H9 (cell line): ENCODE measurements at regions not wholly inside any gene's neighbourhood (a gene's known extent, or its start where the extent isn't known, plus 50 kb on each side); places are given as distances from the start of the nearest gene placed in this dataset.
A peak's percentile ranks its signal among the peaks of the same experiment; 100 is the strongest.

ENCODE experiments used
- DNase-seq: peaks from one replicate; pipeline ENCODE4 v3.0.0-alpha.2; 2017
- H2AFZ ChIP-seq: one replicate; pipeline ENCODE4 v1.6.1; 2013; ENCODE audit warnings: mild to moderate bottlenecking, low read length, control low read depth, moderate library complexity
- H2AK5ac ChIP-seq: 2 replicates; pipeline ENCODE4 v1.6.1; 2013; ENCODE audit warnings: low read length, control low read depth, mixed read lengths; ENCODE audit not compliant: insufficient read length
- H2BK120ac ChIP-seq: one replicate; pipeline ENCODE4 v1.6.1; 2013; ENCODE audit warnings: low read depth, mild to moderate bottlenecking, low read length, control low read depth, inconsistent platforms; ENCODE audit not compliant: poor library complexity, severe bottlenecking
- H2BK12ac ChIP-seq: 2 replicates; pipeline ENCODE4 v1.6.1; 2013; ENCODE audit warnings: low read length, control low read depth, mixed read lengths, low read depth; ENCODE audit not compliant: insufficient read length
- H2BK15ac ChIP-seq: 2 replicates; pipeline ENCODE4 v1.6.1; 2013; ENCODE audit warnings: low read depth, low read length, control low read depth
- H2BK20ac ChIP-seq: one replicate; pipeline ENCODE4 v1.6.1; 2013; ENCODE audit warnings: low read depth, mild to moderate bottlenecking, low read length, control low read depth, inconsistent platforms; ENCODE audit not compliant: poor library complexity, severe bottlenecking
- H2BK5ac ChIP-seq: 2 replicates; pipeline ENCODE4 v1.6.1; 2013; ENCODE audit warnings: low read length, control low read depth, mixed read lengths; ENCODE audit not compliant: insufficient read length
- H3K14ac ChIP-seq: 2 replicates; pipeline ENCODE4 v1.6.1; 2013; ENCODE audit warnings: low read length, control low read depth; ENCODE audit not compliant: insufficient read depth
- H3K18ac ChIP-seq: 2 replicates; pipeline ENCODE4 v1.6.1; 2013; ENCODE audit warnings: low read depth, mild to moderate bottlenecking, mixed read lengths, low read length, control low read depth; ENCODE audit not compliant: insufficient read length
- H3K23ac ChIP-seq: 2 replicates; pipeline ENCODE4 v1.6.1; 2013; ENCODE audit warnings: low read length, control low read depth, mixed read lengths, low read depth; ENCODE audit not compliant: insufficient read length
- H3K23me2 ChIP-seq: 2 replicates; pipeline ENCODE4 v1.6.1; 2013; ENCODE audit warnings: low read depth, mild to moderate bottlenecking, mixed read lengths, low read length, control low read depth; ENCODE audit not compliant: insufficient read length, poor library complexity, severe bottlenecking
- H3K27ac ChIP-seq: 2 replicates; pipeline ENCODE4 v1.5.1; 2013; ENCODE audit warnings: low read length, control low read depth, mixed read lengths, low read depth; ENCODE audit not compliant: insufficient read length
- H3K27me3 ChIP-seq: 2 replicates; pipeline ENCODE4 v1.6.1; 2013; ENCODE audit warnings: low read length, control low read depth, inconsistent platforms; ENCODE audit not compliant: insufficient read depth
- H3K4ac ChIP-seq: 2 replicates; pipeline ENCODE4 v1.6.1; 2013; ENCODE audit warnings: low read depth, mild to moderate bottlenecking, control low read depth, inconsistent platforms, low read length, moderate library complexity
- H3K4me1 ChIP-seq: 2 replicates; pipeline ENCODE4 v1.6.1; 2013; ENCODE audit warnings: low read length, control low read depth, inconsistent platforms; ENCODE audit not compliant: insufficient read depth
- H3K4me2 ChIP-seq: 2 replicates; pipeline ENCODE4 v1.6.1; 2013; ENCODE audit warnings: low read length, control low read depth, mixed read lengths; ENCODE audit not compliant: insufficient read length, insufficient read depth
- H3K56ac ChIP-seq: 2 replicates; pipeline ENCODE4 v1.6.1; 2013; ENCODE audit warnings: low read depth, mild to moderate bottlenecking, mixed read lengths, low read length, control low read depth; ENCODE audit not compliant: insufficient read length
- H3K79me1 ChIP-seq: 2 replicates; pipeline ENCODE4 v1.6.1; 2013; ENCODE audit warnings: low read depth, mild to moderate bottlenecking, moderate library complexity, low read length, control low read depth, inconsistent platforms; ENCODE audit not compliant: insufficient read depth, poor library complexity, severe bottlenecking
- H3K79me2 ChIP-seq: 2 replicates; pipeline ENCODE4 v1.6.1; 2013; ENCODE audit warnings: low read length, control low read depth, inconsistent platforms; ENCODE audit not compliant: insufficient read depth
- H3K9ac ChIP-seq: 2 replicates; pipeline ENCODE4 v1.6.1; 2013; ENCODE audit warnings: low read length, control low read depth, mixed read lengths; ENCODE audit not compliant: insufficient read length; ENCODE audit errors: extremely low read depth
- H3K9me3 ChIP-seq: one replicate; pipeline ENCODE4 v1.6.1; 2013; ENCODE audit warnings: low read depth, low read length, inconsistent platforms; ENCODE audit not compliant: control insufficient read depth
- H3T11ph ChIP-seq: one replicate; pipeline ENCODE4 v1.6.1; 2013; ENCODE audit warnings: mild to moderate bottlenecking, low read length, control low read depth, inconsistent platforms
- H4K20me1 ChIP-seq: one replicate; pipeline ENCODE4 v1.6.1; 2013; ENCODE audit not compliant: control insufficient read depth, insufficient read length, insufficient read depth
- H4K5ac ChIP-seq: 2 replicates; pipeline ENCODE4 v1.6.1; 2013; ENCODE audit warnings: low read depth, mild to moderate bottlenecking, mixed read lengths, low read length, control low read depth; ENCODE audit not compliant: insufficient read length
- H4K8ac ChIP-seq: replicated peaks from 2 replicates; pipeline ENCODE4 v1.6.1; 2013; ENCODE audit warnings: low read length, control low read depth, mixed read lengths, low read depth; ENCODE audit not compliant: insufficient read length
- H4K91ac ChIP-seq: 2 replicates; pipeline ENCODE4 v1.6.1; 2013; ENCODE audit warnings: low read depth, mild to moderate bottlenecking, moderate library complexity, mixed read lengths, low read length, control low read depth; ENCODE audit not compliant: insufficient read length
- H3K27ac Mint-ChIP-seq, 3 experiments: 2 replicates in 2 of 3; 3 replicates in 1 of 3; pipeline ENCODE4 v1.8.0; 2020 to 2021; ENCODE audit warnings: mixed read lengths in 3 of 3, mild to moderate bottlenecking in 1 of 3, moderate library complexity in 1 of 3
- H3K27me3 Mint-ChIP-seq: 2 replicates; pipeline ENCODE4 v1.8.0; 2021; ENCODE audit warnings: low read depth, mild to moderate bottlenecking, moderate library complexity, mixed read lengths
- H3K36me3 Mint-ChIP-seq, 3 experiments: 2 replicates in 2 of 3; 3 replicates in 1 of 3; pipeline ENCODE4 v1.8.0; 2020 to 2021; ENCODE audit warnings: low read depth in 3 of 3, mixed read lengths in 3 of 3; ENCODE audit not compliant: insufficient read depth in 1 of 3
- H3K4me1 Mint-ChIP-seq, 2 experiments: 2 replicates each; pipeline ENCODE4 v1.8.0; 2020; ENCODE audit warnings: mixed read lengths in 2 of 2
- H3K4me3 Mint-ChIP-seq, 2 experiments: 2 replicates in 1 of 2; 3 replicates in 1 of 2; pipeline ENCODE4 v1.8.0; 2020 to 2021; ENCODE audit warnings: mild to moderate bottlenecking in 2 of 2, mixed read lengths in 2 of 2, moderate library complexity in 1 of 2
- H3K9me3 Mint-ChIP-seq, 2 experiments: 2 replicates in 1 of 2; 3 replicates in 1 of 2; pipeline ENCODE4 v1.8.0; 2020; ENCODE audit warnings: mild to moderate bottlenecking in 2 of 2, mixed read lengths in 2 of 2, moderate library complexity in 1 of 2
- CTCF ChIP-seq: fragments of 200-600 bp; sonication (generic); conservative IDR thresholded peaks from 3 replicates; pipeline ENCODE4 v1.8.0; 2021; ENCODE audit warnings: antibody characterized with exemption, mild to moderate bottlenecking
- WGBS: extraction: QIAGEN DNeasy Blood & Tissue Kit; methylation state at CpG from one replicate; pipeline ENCODE4 v1.1.7; 2013; ENCODE audit warnings: missing lambda C conversion rate, low lambda C conversion rate, mixed read lengths; ENCODE audit not compliant: insufficient read length; ENCODE audit errors: extremely low coverage; 5-methylcytosine and 5-hydroxymethylcytosine counted together

GRCh38 chr1:244214009-244214967, 163.2 kb downstream of the ZBTB18 start:
- Histone ChIP-seq H2BK5ac (no peak overlapping the region), H3T11ph (peak overlapping the region; percentile 71), H3K4ac (no peak overlapping the region), H3K23ac (no peak overlapping the region), H3K27me3 (no peaks in the 10 kb centered on the region), H2BK20ac (no peak overlapping the region), H4K20me1 (no peaks in the 10 kb centered on the region), H2BK12ac (peak overlapping the region; percentile 95), H3K27ac (no peak overlapping the region), H3K9me3 (no peaks in the 10 kb centered on the region), H3K18ac (peak overlapping the region; percentile 83), H2AK5ac (no peak overlapping the region), H4K91ac (no peak overlapping the region), H3K56ac (no peak overlapping the region), H3K9ac (no peak overlapping the region), H4K8ac (no peak overlapping the region), H3K4me1 (no peaks in the 10 kb centered on the region), H2BK15ac (no peak overlapping the region), H4K5ac (no peak overlapping the region), H3K4me2 (no peak overlapping the region), H3K14ac (peak overlapping the region; percentile 82), H3K79me2 (no peaks in the 10 kb centered on the region), H3K23me2 (no peaks in the 10 kb centered on the region), H2AFZ (no peak overlapping the region), H2BK120ac (no peak overlapping the region), H3K79me1 (no peaks in the 10 kb centered on the region)
- no peak overlapping the region for H3K4me3 Mint-ChIP-seq
- H3K27ac Mint-ChIP-seq = peak overlapping the region in 1 of 3 experiments; percentile 81; a peak in 3 of 7 replicates
- WGBS = no CpG with 5 or more reads among the region's 17 CpGs
- peaks cover 0 to 5% (median 1%) of the 10 kb centered on the region in 3 experiments; a peak in 2 of 7 replicates for H3K36me3 Mint-ChIP-seq
- H3K4me1 Mint-ChIP-seq = peaks cover 9 to 11% of the 10 kb centered on the region in 2 experiments
- peak; percentile 79 for DNase-seq
- TF ChIP-seq CTCF = no peak
- peaks cover 7% of the 10 kb centered on the region for H3K27me3 Mint-ChIP-seq
- H3K9me3 Mint-ChIP-seq = peaks cover 3 to 9% of the 10 kb centered on the region in 2 experiments; a peak in 3 of 5 replicates
